ENCODE measurements at regions not wholly inside any gene's neighbourhood (a gene's known extent, or its start where the extent isn't known, plus 50 kb on each side); places are given as distances from the start of the nearest gene placed in this dataset.

GRCh38 chr2:162926501-162926900, 87.9 kb upstream of the KCNH7 start:
- ChIA-PET POLR2A (no interaction called here), CTCF (no interaction called here)
- no peak for TF ChIP-seq CTCF (IDR thresholded peaks at IDR 0.05)
- H3K27ac Mint-ChIP-seq, result no peak overlapping the region
- DNase-seq (no peak), ATAC-seq (ENCODE audit: low read depth) (no peak)
- H3K27me3 Mint-ChIP-seq, result no peaks in the 10 kb centered on the region
- no peaks in the 10 kb centered on the region for H3K4me1 Mint-ChIP-seq
- no peaks in the 10 kb centered on the region for H3K36me3 Mint-ChIP-seq (ENCODE audit: low read depth)
- intact Hi-C loops (cut with micrococcal nuclease), result no loop called here
- no peak overlapping the region for H3K4me3 Mint-ChIP-seq
- H3K9me3 Mint-ChIP-seq, result no peaks in the 10 kb centered on the region

- no peak for TF ChIP-seq CTCF (IDR thresholded peaks at IDR 0.05)
- Mint-ChIP-seq H3K4me3 (no peak overlapping the region), H3K4me1 (no peaks in the 10 kb centered on the region), H3K27ac (no peak overlapping the region), H3K36me3 (ENCODE audit: low read depth) (no peaks in the 10 kb centered on the region), H3K9me3 (no peaks in the 10 kb centered on the region), H3K27me3 (no peaks in the 10 kb centered on the region)
- ATAC-seq (ENCODE audit: low read depth) (no peak), DNase-seq (no peak)
- ChIA-PET POLR2A (no interaction called here), CTCF (no interaction called here)
- intact Hi-C loops (cut with micrococcal nuclease), result no loop called here
These were observed 87.0 kb upstream of the KCNH7 start for GRCh38 chr2:162925595-162925994.

DNA sequence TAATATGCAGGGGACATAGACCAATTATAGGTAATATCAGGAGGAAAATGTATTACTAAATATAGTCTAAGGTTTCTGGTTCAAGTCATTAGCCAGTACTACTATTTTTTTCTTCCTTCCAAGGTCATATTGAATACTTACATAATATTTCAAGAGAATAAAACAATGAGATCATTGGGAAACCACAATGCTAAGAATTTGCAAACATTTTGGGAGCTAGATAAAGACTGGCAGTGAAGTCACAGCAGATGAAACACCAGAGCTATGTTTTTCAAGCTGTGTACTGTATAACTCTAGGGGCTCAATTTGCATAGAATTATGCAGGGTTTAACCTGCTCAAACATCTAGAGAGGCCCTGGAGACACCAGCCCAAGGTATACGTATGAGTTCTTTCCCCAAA, 80.5 kb upstream of the KCNH7 start:
- no peak for DNase-seq
- intact Hi-C loops (cut with micrococcal nuclease), result no loop called here
- no peaks in the 10 kb centered on the region for H3K36me3 Mint-ChIP-seq (ENCODE audit: low read depth)
- CTCF ChIA-PET, result no interaction called here
- no peaks in the 10 kb centered on the region for H3K27me3 Mint-ChIP-seq
- no peak overlapping the region for H3K4me3 Mint-ChIP-seq
- TF ChIP-seq CTCF (IDR thresholded peaks at IDR 0.05), result no peak
- no peaks in the 10 kb centered on the region for H3K4me1 Mint-ChIP-seq
- H3K9me3 Mint-ChIP-seq, result no peaks in the 10 kb centered on the region
- H3K27ac Mint-ChIP-seq, result no peak overlapping the region
- ATAC-seq (ENCODE audit: low read depth), result no peak
- POLR2A ChIA-PET, result no interaction called here

- CTCF ChIA-PET, result no interaction called here
- Mint-ChIP-seq H3K4me1 (no peaks in the 10 kb centered on the region), H3K27me3 (no peaks in the 10 kb centered on the region), H3K27ac (no peak overlapping the region), H3K9me3 (no peaks in the 10 kb centered on the region), H3K36me3 (ENCODE audit: low read depth) (no peaks in the 10 kb centered on the region), H3K4me3 (no peak overlapping the region)
- no peak for ATAC-seq (ENCODE audit: low read depth)
- TF ChIP-seq CTCF (IDR thresholded peaks at IDR 0.05), result no peak
- intact Hi-C loops (cut with micrococcal nuclease), result no loop called here
- DNase-seq, result no peak
- POLR2A ChIA-PET, result no interaction called here
These were observed 79.1 kb upstream of the KCNH7 start for GRCh38 chr2:162917626-162918025.

DNA sequence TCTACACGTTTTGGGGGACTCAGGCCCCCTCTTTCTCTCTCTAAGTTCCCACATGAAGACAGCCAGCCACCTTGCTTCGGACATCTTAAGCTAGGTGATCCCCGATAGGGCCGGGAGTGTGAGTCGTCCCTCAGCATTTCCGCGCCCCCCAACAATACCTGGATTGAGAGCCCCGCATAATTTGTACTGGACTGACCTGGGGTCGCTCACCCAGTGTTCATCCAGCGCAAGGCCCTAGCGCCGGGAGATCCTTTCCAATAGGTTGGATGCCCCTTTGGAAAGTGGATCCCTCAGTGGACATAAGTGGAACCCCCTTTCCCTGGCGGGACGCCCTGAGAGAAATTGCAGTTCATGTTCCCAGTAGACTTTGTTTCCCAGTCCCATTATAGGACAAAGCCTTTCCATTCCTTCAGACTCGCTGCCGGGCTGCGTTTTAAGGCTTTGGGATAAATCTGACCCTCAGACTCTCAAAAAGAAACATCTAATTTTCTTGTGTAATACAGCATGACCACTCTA, 77.8 kb upstream of the KCNH7 start:
- no peak for TF ChIP-seq CTCF (IDR thresholded peaks at IDR 0.05)
- Mint-ChIP-seq H3K27ac (no peak overlapping the region), H3K4me3 (no peak overlapping the region), H3K27me3 (no peaks in the 10 kb centered on the region), H3K36me3 (ENCODE audit: low read depth) (no peaks in the 10 kb centered on the region), H3K4me1 (no peaks in the 10 kb centered on the region), H3K9me3 (peaks cover 2% of the 10 kb centered on the region)
- ATAC-seq (ENCODE audit: low read depth) (no peak), DNase-seq (no peak)
- CTCF ChIA-PET, result no interaction called here
- POLR2A ChIA-PET, result no interaction called here
- intact Hi-C loops (cut with micrococcal nuclease), result no loop called here

All from activated B cell treated with CpG ODN at 0.5 μM for 24 hours (primary cell).